HG02938 (cell line): ENCODE measurements at regions not wholly inside any gene's neighbourhood (a gene's known extent, or its start where the extent isn't known, plus 50 kb on each side); places are given as distances from the start of the nearest gene placed in this dataset.

ENCODE experiments used
- ATAC-seq: cut with Tn5 transposase; IDR thresholded peaks from one replicate; pipeline ENCODE4 v1.9.1; 2021; ENCODE audit warnings: mild to moderate bottlenecking, moderate library complexity; ENCODE audit not compliant: unreplicated experiment

- ATAC-seq: no peak
Observed at GRCh38 chr1:55378582-55378981, 163.4 kb upstream of the USP24 start.

- no peak for ATAC-seq
Observed at GRCh38 chr1:55376897-55377296, 161.7 kb upstream of the USP24 start.

- ATAC-seq: peak; percentile 67
Observed at GRCh38 chr1:55375617-55376258, 160.6 kb upstream of the USP24 start.

- ATAC-seq: no peak
Observed at GRCh38 chr1:55374801-55375616, 159.8 kb upstream of the USP24 start.

GRCh38 chr1:55374216-55374615 is 159.1 kb upstream of the USP24 start:
- no peak for ATAC-seq

GRCh38 chr1:55369474-55369873 is 154.3 kb upstream of the USP24 start:
- no peak for ATAC-seq

- no peak for ATAC-seq
Observed at GRCh38 chr1:55368698-55369097, 153.5 kb upstream of the USP24 start.

GRCh38 chr1:55367273-55367672 is 152.1 kb upstream of the USP24 start:
- no peak for ATAC-seq

- ATAC-seq: no peak
Observed at GRCh38 chr1:55364216-55364615, 149.1 kb upstream of the USP24 start.

- ATAC-seq: no peak
Observed at GRCh38 chr1:55363268-55363667, 148.1 kb upstream of the USP24 start.

GRCh38 chr1:55362558-55362957 is 147.4 kb upstream of the USP24 start:
- no peak for ATAC-seq

GRCh38 chr1:55359611-55360010 is 144.4 kb upstream of the USP24 start:
- no peak for ATAC-seq

GRCh38 chr1:55358581-55358980 is 143.4 kb upstream of the USP24 start:
- no peak for ATAC-seq

GRCh38 chr1:55355549-55355948 is 140.4 kb upstream of the USP24 start:
- ATAC-seq: no peak

- no peak for ATAC-seq
Observed at GRCh38 chr1:55353707-55354620, 138.8 kb upstream of the USP24 start.

- ATAC-seq: no peak
Observed at GRCh38 chr1:55352811-55353180, 137.6 kb upstream of the USP24 start.

- no peak for ATAC-seq
Observed at GRCh38 chr1:55352080-55352810, 137.1 kb upstream of the USP24 start.

GRCh38 chr1:55348356-55348755 is 133.2 kb upstream of the USP24 start:
- no peak for ATAC-seq

GRCh38 chr1:55347866-55348265 is 132.7 kb upstream of the USP24 start:
- ATAC-seq: no peak

GRCh38 chr1:55347041-55347440 is 131.9 kb upstream of the USP24 start:
- ATAC-seq: no peak

GRCh38 chr1:55346586-55346985 is 131.4 kb upstream of the USP24 start:
- no peak for ATAC-seq
